ENCODE measurements at regions not wholly inside any gene's neighbourhood (a gene's known extent, or its start where the extent isn't known, plus 50 kb on each side); places are given as distances from the start of the nearest gene placed in this dataset.

DNA sequence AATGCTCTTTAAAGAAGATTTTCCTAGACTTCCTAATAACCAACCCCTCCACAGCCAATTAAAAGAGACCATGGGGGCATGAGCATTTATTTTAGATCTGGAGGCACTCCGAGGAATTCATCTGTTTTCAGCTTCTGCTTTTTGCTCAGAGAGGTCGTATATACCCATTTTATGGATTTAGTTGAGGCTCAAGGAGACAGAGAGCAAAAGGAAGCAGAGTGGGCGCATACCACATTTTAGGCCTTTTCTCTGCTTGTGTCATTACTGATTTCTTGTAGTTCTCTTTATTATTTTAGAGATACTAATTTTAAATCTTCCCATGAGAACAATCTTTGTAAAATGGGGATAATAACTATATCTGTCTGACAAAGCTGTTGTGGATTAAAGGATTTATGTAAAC, 129.6 kb upstream of the IFNGR1 start:
- TF ChIP-seq, protein P1, sequence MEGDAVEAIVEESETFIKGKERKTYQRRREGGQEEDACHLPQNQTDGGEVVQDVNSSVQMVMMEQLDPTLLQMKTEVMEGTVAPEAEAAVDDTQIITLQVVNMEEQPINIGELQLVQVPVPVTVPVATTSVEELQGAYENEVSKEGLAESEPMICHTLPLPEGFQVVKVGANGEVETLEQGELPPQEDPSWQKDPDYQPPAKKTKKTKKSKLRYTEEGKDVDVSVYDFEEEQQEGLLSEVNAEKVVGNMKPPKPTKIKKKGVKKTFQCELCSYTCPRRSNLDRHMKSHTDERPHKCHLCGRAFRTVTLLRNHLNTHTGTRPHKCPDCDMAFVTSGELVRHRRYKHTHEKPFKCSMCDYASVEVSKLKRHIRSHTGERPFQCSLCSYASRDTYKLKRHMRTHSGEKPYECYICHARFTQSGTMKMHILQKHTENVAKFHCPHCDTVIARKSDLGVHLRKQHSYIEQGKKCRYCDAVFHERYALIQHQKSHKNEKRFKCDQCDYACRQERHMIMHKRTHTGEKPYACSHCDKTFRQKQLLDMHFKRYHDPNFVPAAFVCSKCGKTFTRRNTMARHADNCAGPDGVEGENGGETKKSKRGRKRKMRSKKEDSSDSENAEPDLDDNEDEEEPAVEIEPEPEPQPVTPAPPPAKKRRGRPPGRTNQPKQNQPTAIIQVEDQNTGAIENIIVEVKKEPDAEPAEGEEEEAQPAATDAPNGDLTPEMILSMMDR (IDR thresholded peaks at IDR 0.05) = no peak
- TF ChIP-seq POLR2A (IDR thresholded peaks at IDR 0.05) (no peak), EP300 (IDR thresholded peaks at IDR 0.05; ENCODE audit: low read depth) (no peak), POLR2AphosphoS5 (IDR thresholded peaks at IDR 0.05) (no peak)
